Activated B cell treated with CpG ODN at 0.5 μM for 24 hours (primary cell): ENCODE measurements at regions not wholly inside any gene's neighbourhood (a gene's known extent, or its start where the extent isn't known, plus 50 kb on each side); places are given as distances from the start of the nearest gene placed in this dataset.

Experiments
- ATAC-seq: fragments of 200-7000 bp; cut with Tn5 transposase; one replicate; pipeline ENCODE4 v1.10.0; 2021; ENCODE audit warnings: low read depth, mild to moderate bottlenecking, moderate library complexity
- CTCF ChIA-PET: fragments of 350-600 bp; sonication (Branson Sonifier 250); formaldehyde crosslinking; loops from one replicate; lab custom pipeline; 2021; ENCODE audit warnings: antibody characterized with exemption; lab: Charles Lee
- POLR2A ChIA-PET: fragments of 350-600 bp; sonication (Branson Sonifier 250); formaldehyde crosslinking; loops from one replicate; lab custom pipeline; 2021; ENCODE audit warnings: antibody characterized with exemption; lab: Charles Lee
- DNase-seq: peaks from one replicate; pipeline ENCODE4 v3.0.0; 2022
- H3K27ac Mint-ChIP-seq: one replicate; pipeline ENCODE4 v1.8.0; 2020; ENCODE audit warnings: mixed read lengths
- H3K27me3 Mint-ChIP-seq: one replicate; pipeline ENCODE4 v1.8.0; 2021; ENCODE audit warnings: mixed read lengths
- H3K36me3 Mint-ChIP-seq: one replicate; pipeline ENCODE4 v1.8.0; 2021; ENCODE audit warnings: low read depth, mixed read lengths
- H3K4me1 Mint-ChIP-seq: one replicate; pipeline ENCODE4 v1.8.0; 2021; ENCODE audit warnings: mixed read lengths
- H3K4me3 Mint-ChIP-seq: one replicate; pipeline ENCODE4 v1.8.0; 2020; ENCODE audit warnings: mild to moderate bottlenecking, mixed read lengths
- H3K9me3 Mint-ChIP-seq: one replicate; pipeline ENCODE4 v1.8.0; 2020; ENCODE audit warnings: mixed read lengths
- intact Hi-C: fragments of 100-400 bp; cut with micrococcal nuclease; formaldehyde crosslinking; loops from one replicate; pipeline ENCODE4 v1.15.1; 2024
- TF ChIP-seq, protein P1 (sequence below): fragments of 200-600 bp; IDR thresholded peaks from one replicate; pipeline ENCODE4 v1.8.0; 2022; ENCODE audit warnings: antibody characterized with exemption, mild to moderate bottlenecking

- TF ChIP-seq, protein P1, sequence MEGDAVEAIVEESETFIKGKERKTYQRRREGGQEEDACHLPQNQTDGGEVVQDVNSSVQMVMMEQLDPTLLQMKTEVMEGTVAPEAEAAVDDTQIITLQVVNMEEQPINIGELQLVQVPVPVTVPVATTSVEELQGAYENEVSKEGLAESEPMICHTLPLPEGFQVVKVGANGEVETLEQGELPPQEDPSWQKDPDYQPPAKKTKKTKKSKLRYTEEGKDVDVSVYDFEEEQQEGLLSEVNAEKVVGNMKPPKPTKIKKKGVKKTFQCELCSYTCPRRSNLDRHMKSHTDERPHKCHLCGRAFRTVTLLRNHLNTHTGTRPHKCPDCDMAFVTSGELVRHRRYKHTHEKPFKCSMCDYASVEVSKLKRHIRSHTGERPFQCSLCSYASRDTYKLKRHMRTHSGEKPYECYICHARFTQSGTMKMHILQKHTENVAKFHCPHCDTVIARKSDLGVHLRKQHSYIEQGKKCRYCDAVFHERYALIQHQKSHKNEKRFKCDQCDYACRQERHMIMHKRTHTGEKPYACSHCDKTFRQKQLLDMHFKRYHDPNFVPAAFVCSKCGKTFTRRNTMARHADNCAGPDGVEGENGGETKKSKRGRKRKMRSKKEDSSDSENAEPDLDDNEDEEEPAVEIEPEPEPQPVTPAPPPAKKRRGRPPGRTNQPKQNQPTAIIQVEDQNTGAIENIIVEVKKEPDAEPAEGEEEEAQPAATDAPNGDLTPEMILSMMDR, result no peak
- no peak overlapping the region for H3K4me3 Mint-ChIP-seq
- H3K36me3 Mint-ChIP-seq, result no peaks in the 10 kb centered on the region
- CTCF ChIA-PET, result no interaction called here
- H3K27ac Mint-ChIP-seq, result no peak overlapping the region
- no peaks in the 10 kb centered on the region for H3K27me3 Mint-ChIP-seq
- intact Hi-C loops, result no loop called here
- DNase-seq (no peak), ATAC-seq (no peak)
- H3K9me3 Mint-ChIP-seq, result peaks cover 2% of the 10 kb centered on the region
- POLR2A ChIA-PET, result no interaction called here
- H3K4me1 Mint-ChIP-seq, result no peaks in the 10 kb centered on the region
These were observed 647.0 kb upstream of the IMPG1 start for GRCh38 chr6:76719449-76719848.

- no peak for DNase-seq
- Mint-ChIP-seq H3K27ac (no peak overlapping the region), H3K27me3 (no peaks in the 10 kb centered on the region), H3K9me3 (peaks cover 3% of the 10 kb centered on the region), H3K36me3 (no peaks in the 10 kb centered on the region), H3K4me1 (no peaks in the 10 kb centered on the region), H3K4me3 (no peak overlapping the region)
- TF ChIP-seq, protein P1, result no peak
- ChIA-PET CTCF (no interaction called here), POLR2A (no interaction called here)
- intact Hi-C loops, result no loop called here
- no peak for ATAC-seq
These were observed 636.3 kb upstream of the IMPG1 start for GRCh38 chr6:76708641-76709331.

GRCh38 chr6:76707630-76708029 lies 635.2 kb upstream of the IMPG1 start:
- H3K4me1 Mint-ChIP-seq, result no peaks in the 10 kb centered on the region
- intact Hi-C loops, result no loop called here
- CTCF ChIA-PET, result no interaction called here
- H3K36me3 Mint-ChIP-seq, result no peaks in the 10 kb centered on the region
- TF ChIP-seq, protein P1, result no peak
- DNase-seq, result no peak
- H3K27ac Mint-ChIP-seq, result no peak overlapping the region
- H3K4me3 Mint-ChIP-seq, result no peak overlapping the region
- no peaks in the 10 kb centered on the region for H3K27me3 Mint-ChIP-seq
- ATAC-seq, result no peak
- H3K9me3 Mint-ChIP-seq, result peaks cover 3% of the 10 kb centered on the region
- POLR2A ChIA-PET, result no interaction called here

GRCh38 chr6:76706631-76707030 lies 634.2 kb upstream of the IMPG1 start:
- ChIA-PET CTCF (no interaction called here), POLR2A (no interaction called here)
- no peak for DNase-seq
- H3K27me3 Mint-ChIP-seq, result no peaks in the 10 kb centered on the region
- H3K36me3 Mint-ChIP-seq, result no peaks in the 10 kb centered on the region
- ATAC-seq, result no peak
- no peaks in the 10 kb centered on the region for H3K4me1 Mint-ChIP-seq
- H3K9me3 Mint-ChIP-seq, result peaks cover 8% of the 10 kb centered on the region
- no peak overlapping the region for H3K27ac Mint-ChIP-seq
- intact Hi-C loops, result no loop called here
- TF ChIP-seq, protein P1, result no peak
- no peak overlapping the region for H3K4me3 Mint-ChIP-seq

DNA sequence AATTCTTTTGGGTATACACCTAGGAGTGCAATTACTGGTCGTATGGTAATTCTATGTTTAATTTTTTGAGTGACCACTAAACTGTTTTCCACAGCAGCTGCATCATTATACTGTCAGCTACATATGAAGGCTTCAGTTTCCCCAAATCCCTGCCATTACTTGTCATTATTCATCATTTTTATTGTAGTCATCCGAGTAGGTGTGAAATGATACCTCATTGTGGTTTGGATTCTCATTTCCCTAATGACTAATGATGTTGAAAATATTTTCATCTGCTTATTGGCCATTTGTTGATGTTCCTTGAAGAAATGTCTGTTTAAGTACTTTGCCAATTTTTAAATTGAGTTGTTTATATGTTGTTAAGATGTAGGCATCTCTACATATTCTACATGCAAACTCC lies 633.6 kb upstream of the IMPG1 start:
- DNase-seq (no peak), ATAC-seq (no peak)
- CTCF ChIA-PET, result no interaction called here
- H3K36me3 Mint-ChIP-seq, result no peaks in the 10 kb centered on the region
- H3K27ac Mint-ChIP-seq, result no peak overlapping the region
- intact Hi-C loops, result no loop called here
- peaks cover 8% of the 10 kb centered on the region for H3K9me3 Mint-ChIP-seq
- no peak overlapping the region for H3K4me3 Mint-ChIP-seq
- TF ChIP-seq, protein P1, result no peak
- no peaks in the 10 kb centered on the region for H3K4me1 Mint-ChIP-seq
- no peaks in the 10 kb centered on the region for H3K27me3 Mint-ChIP-seq
- POLR2A ChIA-PET, result no interaction called here
